ENCODE measurements at regions not wholly inside any gene's neighbourhood (a gene's known extent, or its start where the extent isn't known, plus 50 kb on each side); places are given as distances from the start of the nearest gene placed in this dataset.

DNA sequence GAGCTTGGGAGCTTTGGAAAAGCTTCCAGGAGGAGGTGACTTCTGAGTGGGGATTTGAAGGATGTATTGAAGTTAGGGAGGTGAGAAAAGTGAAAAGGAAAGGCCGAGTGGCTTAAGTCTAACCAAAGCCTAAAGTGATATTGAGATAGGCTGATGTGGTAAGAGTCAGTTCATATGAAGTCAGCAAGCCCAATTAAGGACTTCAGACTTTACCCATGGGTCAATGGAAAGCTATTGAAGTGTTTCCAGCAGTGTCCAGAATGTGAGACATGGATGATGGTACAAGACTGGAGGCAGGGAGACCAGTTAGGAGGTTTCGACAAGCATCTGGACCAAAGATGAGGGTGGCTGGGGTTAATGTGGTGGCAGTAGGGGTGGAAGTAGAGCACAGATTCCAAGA lies 134.3 kb upstream of the WWC1 start:
- ChIA-PET CTCF (no interaction called here), POLR2A (no interaction called here)
- Mint-ChIP-seq H3K27me3 (peaks cover 4% of the 10 kb centered on the region), H3K4me1 (no peaks in the 10 kb centered on the region), H3K27ac (no peak overlapping the region), H3K9me3 (ENCODE audit: insufficient read depth) (no peaks in the 10 kb centered on the region), H3K4me3 (no peak overlapping the region)
- no peak overlapping the region for H2AFZ ChIP-seq (ENCODE audit: insufficient read depth, low read depth, low read length, poor library complexity, severe bottlenecking)
- no peaks in the 10 kb centered on the region for H3K36me3 ChIP-seq (replicated peaks in 1 of 2; ENCODE audit: control extremely low read depth in 1 of 2, control insufficient read depth in 1 of 2, extremely low read depth in 1 of 2, insufficient read depth in 2 of 2, low read length in 1 of 2)
- H3K4me3 ChIP-seq (ENCODE audit: control extremely low read depth in 1 of 5, extremely low read depth in 1 of 5, insufficient read depth in 1 of 5, low read depth in 2 of 5, low read length in 4 of 5) = no peak overlapping the region
- DNase-seq = no peak
- H3K79me2 ChIP-seq (ENCODE audit: control insufficient read depth, insufficient read depth, low read length) = no peaks in the 10 kb centered on the region
- intact Hi-C loops (cut with micrococcal nuclease) = no loop called here
- no peaks in the 10 kb centered on the region for H3K4me1 ChIP-seq (ENCODE audit: control insufficient read depth in 2 of 2, insufficient read depth in 2 of 2, low read length in 2 of 2)
- H4K20me1 ChIP-seq (ENCODE audit: control insufficient read depth, insufficient read depth, low read length, poor library complexity, severe bottlenecking) = no peaks in the 10 kb centered on the region
- no peak for ATAC-seq (ENCODE audit: low read depth)
- TF ChIP-seq, protein P1, sequence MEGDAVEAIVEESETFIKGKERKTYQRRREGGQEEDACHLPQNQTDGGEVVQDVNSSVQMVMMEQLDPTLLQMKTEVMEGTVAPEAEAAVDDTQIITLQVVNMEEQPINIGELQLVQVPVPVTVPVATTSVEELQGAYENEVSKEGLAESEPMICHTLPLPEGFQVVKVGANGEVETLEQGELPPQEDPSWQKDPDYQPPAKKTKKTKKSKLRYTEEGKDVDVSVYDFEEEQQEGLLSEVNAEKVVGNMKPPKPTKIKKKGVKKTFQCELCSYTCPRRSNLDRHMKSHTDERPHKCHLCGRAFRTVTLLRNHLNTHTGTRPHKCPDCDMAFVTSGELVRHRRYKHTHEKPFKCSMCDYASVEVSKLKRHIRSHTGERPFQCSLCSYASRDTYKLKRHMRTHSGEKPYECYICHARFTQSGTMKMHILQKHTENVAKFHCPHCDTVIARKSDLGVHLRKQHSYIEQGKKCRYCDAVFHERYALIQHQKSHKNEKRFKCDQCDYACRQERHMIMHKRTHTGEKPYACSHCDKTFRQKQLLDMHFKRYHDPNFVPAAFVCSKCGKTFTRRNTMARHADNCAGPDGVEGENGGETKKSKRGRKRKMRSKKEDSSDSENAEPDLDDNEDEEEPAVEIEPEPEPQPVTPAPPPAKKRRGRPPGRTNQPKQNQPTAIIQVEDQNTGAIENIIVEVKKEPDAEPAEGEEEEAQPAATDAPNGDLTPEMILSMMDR (IDR thresholded peaks at IDR 0.05) = no peak
- no peak for TF ChIP-seq EZH2 (IDR thresholded peaks at IDR 0.05; ENCODE audit: borderline replicate concordance, insufficient read depth, low read depth, low read length, poor library complexity, severe bottlenecking)
- WGBS (ENCODE audit: insufficient coverage) = 96% methylated on average over 2 of the region's 2 CpGs
- H3K9ac ChIP-seq (ENCODE audit: low read length) = no peak overlapping the region
- no peaks in the 10 kb centered on the region for H3K27me3 ChIP-seq (replicated peaks in 1 of 4; ENCODE audit: control extremely low read depth in 1 of 4, control insufficient read depth in 3 of 4, insufficient read depth in 4 of 4, low read length in 3 of 4)
- H3K27ac ChIP-seq (ENCODE audit: low read length in 2 of 2) = no peak overlapping the region
- H3K4me2 ChIP-seq (replicated peaks; ENCODE audit: low read depth, low read length, poor library complexity, severe bottlenecking) = no peak overlapping the region
- H3K9me3 ChIP-seq (ENCODE audit: control extremely low read depth in 1 of 3, control insufficient read depth in 2 of 3, insufficient read depth in 1 of 3, low read length in 2 of 3) = no peaks in the 10 kb centered on the region

DNA sequence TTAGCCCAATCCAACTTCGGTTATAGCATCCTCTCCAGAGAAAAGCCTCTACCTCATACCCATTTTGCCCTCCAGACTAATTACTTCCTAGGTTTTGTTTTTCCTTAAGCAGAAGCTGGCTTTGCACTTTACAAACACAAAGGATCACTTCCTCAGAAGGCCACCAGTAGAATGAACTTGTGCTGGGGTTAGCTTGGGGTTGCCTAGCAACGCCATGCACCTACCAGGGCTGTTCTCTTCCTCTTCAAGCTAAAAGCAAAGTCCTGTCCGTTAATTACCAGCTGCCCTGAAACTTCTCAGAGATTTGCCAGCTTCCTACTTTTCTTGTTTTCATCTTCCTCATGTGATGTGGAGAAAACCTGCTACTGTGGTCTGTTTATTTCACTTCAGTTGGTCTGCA lies 132.0 kb upstream of the WWC1 start:
- Histone ChIP-seq H3K79me2 (ENCODE audit: control insufficient read depth, insufficient read depth, low read length) (no peaks in the 10 kb centered on the region), H3K27ac (ENCODE audit: low read length in 2 of 2) (no peak overlapping the region), H3K4me2 (replicated peaks; ENCODE audit: low read depth, low read length, poor library complexity, severe bottlenecking) (no peak overlapping the region), H3K27me3 (replicated peaks in 1 of 4; ENCODE audit: control extremely low read depth in 1 of 4, control insufficient read depth in 3 of 4, insufficient read depth in 4 of 4, low read length in 3 of 4) (no peaks in the 10 kb centered on the region), H3K4me3 (ENCODE audit: control extremely low read depth in 1 of 5, extremely low read depth in 1 of 5, insufficient read depth in 1 of 5, low read depth in 2 of 5, low read length in 4 of 5) (no peak overlapping the region), H2AFZ (ENCODE audit: insufficient read depth, low read depth, low read length, poor library complexity, severe bottlenecking) (no peak overlapping the region), H4K20me1 (ENCODE audit: control insufficient read depth, insufficient read depth, low read length, poor library complexity, severe bottlenecking) (no peaks in the 10 kb centered on the region), H3K36me3 (replicated peaks in 1 of 2; ENCODE audit: control extremely low read depth in 1 of 2, control insufficient read depth in 1 of 2, extremely low read depth in 1 of 2, insufficient read depth in 2 of 2, low read length in 1 of 2) (no peaks in the 10 kb centered on the region), H3K9me3 (ENCODE audit: control extremely low read depth in 1 of 3, control insufficient read depth in 2 of 3, insufficient read depth in 1 of 3, low read length in 2 of 3) (no peaks in the 10 kb centered on the region), H3K9ac (ENCODE audit: low read length) (no peak overlapping the region), H3K4me1 (ENCODE audit: control insufficient read depth in 2 of 2, insufficient read depth in 2 of 2, low read length in 2 of 2) (no peaks in the 10 kb centered on the region)
- intact Hi-C loops (cut with micrococcal nuclease) = no loop called here
- ChIA-PET CTCF (no interaction called here), POLR2A (no interaction called here)
- TF ChIP-seq EZH2 (IDR thresholded peaks at IDR 0.05; ENCODE audit: borderline replicate concordance, insufficient read depth, low read depth, low read length, poor library complexity, severe bottlenecking) = no peak
- TF ChIP-seq, protein P1 (IDR thresholded peaks at IDR 0.05) = no peak
- DNase-seq (no peak), ATAC-seq (ENCODE audit: low read depth) (no peak)
- no peak overlapping the region for H3K4me3 Mint-ChIP-seq
- WGBS (ENCODE audit: insufficient coverage) = 83% methylated on average over 1 of the region's 3 CpGs
- H3K4me1 Mint-ChIP-seq = no peaks in the 10 kb centered on the region
- peaks cover 3% of the 10 kb centered on the region for H3K9me3 Mint-ChIP-seq (ENCODE audit: insufficient read depth)
- no peak overlapping the region for H3K27ac Mint-ChIP-seq
- H3K27me3 Mint-ChIP-seq = peaks cover 4% of the 10 kb centered on the region
